ENCODE measurements at regions not wholly inside any gene's neighbourhood (a gene's known extent, or its start where the extent isn't known, plus 50 kb on each side); places are given as distances from the start of the nearest gene placed in this dataset.

GRCh38 chr7:153388611-153389010 lies 629.1 kb downstream of the ACTR3B start:
- TF ChIP-seq POLR2AphosphoS5 (IDR thresholded peaks at IDR 0.05) (no peak), CTCF (IDR thresholded peaks at IDR 0.05) (no peak), POLR2A (IDR thresholded peaks at IDR 0.05) (no peak)

All from prostate gland (tissue), 2 donors.